NCI-H2107 treated with DMSO at 0.1 percent for 48 hours (cell line): ENCODE measurements at regions not wholly inside any gene's neighbourhood (a gene's known extent, or its start where the extent isn't known, plus 50 kb on each side); places are given as distances from the start of the nearest gene placed in this dataset.

Experiments used
- DNase-seq: peaks from one replicate; lab custom pipeline; 2025; ENCODE audit not compliant: unreplicated experiment; lab: John Stamatoyannopoulos, UW

GRCh38 chr1:14476170-14476955 lies 122.1 kb upstream of the KAZN start:
- DNase-seq: no peak

- DNase-seq: no peak
These were observed 120.4 kb upstream of the KAZN start for GRCh38 chr1:14478120-14478519.

- DNase-seq: no peak
These were observed 118.6 kb upstream of the KAZN start for GRCh38 chr1:14479865-14480264.

- no peak for DNase-seq
These were observed 115.6 kb upstream of the KAZN start for GRCh38 chr1:14482784-14483450.

- DNase-seq: no peak
These were observed 113.2 kb upstream of the KAZN start for GRCh38 chr1:14485285-14485684.

DNA sequence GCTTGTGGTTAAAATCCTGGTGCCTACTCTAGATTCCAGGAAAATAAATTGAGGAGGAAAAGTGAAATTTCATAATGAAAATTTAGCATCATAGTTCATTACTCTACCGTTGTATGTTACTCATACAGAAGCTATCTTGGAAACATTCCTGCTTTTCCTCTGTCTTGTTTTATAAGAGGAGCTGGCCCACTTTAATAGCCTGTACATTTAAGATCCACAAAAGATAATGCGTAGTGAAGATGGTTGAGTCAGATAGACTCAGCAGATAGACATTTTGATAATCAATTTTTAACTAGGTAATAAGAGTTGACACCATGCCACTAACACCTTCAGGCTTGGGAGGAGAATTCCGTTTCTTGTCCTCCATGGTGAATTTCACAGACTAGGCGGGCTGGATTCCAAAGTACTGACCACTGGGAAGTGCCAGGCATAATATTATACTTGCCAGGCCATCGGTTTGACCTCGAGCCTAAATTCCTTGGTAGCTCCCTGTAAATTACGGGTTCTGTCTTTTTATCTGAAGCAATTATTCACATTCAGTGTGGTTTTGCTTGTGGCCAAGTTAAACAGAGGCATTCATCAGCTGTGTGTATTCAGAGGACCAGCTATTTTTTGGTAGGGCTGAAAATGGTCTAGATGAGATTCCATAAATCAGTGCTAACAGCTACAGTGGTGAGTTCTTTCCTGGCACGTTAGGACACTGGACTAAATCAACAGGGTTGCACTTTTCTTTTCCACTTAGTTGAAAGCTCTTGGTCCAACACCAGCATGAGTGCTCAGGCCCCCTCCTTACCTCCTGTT lies 111.9 kb upstream of the KAZN start:
- no peak for DNase-seq

- no peak for DNase-seq
These were observed 110.8 kb upstream of the KAZN start for GRCh38 chr1:14487671-14488070.

GRCh38 chr1:14494911-14495310 lies 103.6 kb upstream of the KAZN start:
- DNase-seq: no peak

- DNase-seq: no peak
These were observed 103.1 kb upstream of the KAZN start for GRCh38 chr1:14495381-14495780.

GRCh38 chr1:14495996-14496395 lies 102.5 kb upstream of the KAZN start:
- DNase-seq: no peak

DNA sequence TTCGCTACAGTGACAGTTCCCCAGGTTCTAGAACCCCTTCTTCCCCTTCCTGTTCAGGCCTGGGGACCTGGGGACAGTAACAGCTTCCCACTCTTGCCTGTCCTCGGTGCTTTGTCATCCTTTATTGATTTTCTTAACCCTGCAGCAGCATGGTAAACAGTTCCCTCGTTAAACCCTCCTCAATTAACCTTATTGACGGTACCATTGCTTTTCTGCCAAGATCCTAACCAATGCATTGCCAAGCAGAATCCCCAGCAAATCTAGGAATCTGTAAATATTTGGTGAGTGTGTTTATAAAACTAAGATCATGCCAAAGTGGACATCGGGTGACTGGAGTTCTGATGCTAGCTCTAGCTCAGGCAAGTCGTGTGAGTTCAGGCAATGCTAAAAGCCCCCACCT lies 99.6 kb upstream of the KAZN start:
- no peak for DNase-seq

DNA sequence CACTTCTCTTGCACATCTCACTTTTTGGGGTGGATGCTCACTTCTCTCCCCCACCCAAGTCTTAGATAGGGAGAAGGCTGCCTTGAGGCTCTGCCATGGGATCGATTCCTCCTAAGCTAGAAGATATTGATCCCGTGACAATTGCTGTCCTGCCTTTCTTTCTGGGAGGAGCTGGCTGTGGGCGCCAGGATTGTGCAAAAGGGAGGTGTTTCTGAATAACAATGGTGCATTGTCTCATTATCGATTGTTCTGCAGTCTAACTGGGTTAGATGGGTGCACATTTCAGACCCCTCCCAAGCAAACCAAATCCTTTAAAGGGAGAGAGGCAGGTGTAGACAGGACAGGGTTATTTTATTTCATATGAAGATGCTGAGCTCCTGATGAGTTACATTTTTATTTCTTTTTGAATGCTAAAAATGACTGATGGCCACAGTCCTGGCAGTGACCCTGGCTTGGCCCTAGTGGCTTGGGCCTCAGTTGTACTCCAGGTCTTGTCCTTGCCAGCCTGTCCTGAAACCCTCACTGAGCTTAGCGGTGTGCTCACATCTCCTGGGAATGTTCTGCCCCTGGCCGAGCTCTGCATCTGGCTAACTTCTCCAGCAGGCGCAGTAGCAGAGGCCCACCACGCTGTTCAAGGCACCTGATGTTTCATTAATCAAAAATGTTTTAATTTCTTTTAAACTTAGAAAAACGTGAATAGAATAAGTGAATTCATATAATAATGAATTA lies 99.0 kb upstream of the KAZN start:
- no peak for DNase-seq

- DNase-seq: no peak
These were observed 98.4 kb upstream of the KAZN start for GRCh38 chr1:14500041-14500440.

DNA sequence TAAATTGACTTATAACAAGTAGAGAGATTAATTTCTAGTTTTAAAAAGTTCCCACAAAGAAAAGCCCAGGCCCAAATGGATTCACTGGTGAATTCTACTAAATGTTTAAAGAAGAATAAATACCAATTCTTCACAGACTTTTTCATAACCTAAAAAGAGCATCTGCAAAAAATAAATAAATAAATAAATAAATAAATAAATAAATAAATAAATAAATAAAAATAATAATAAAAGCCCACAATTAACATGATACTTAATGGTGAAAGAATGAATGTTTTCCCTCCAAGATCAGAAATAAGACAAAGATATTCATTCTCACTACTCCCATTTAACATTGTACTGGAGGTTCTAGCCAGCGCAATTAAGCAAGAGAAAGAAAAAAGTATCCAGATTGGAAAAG lies 97.6 kb upstream of the KAZN start:
- no peak for DNase-seq

DNA sequence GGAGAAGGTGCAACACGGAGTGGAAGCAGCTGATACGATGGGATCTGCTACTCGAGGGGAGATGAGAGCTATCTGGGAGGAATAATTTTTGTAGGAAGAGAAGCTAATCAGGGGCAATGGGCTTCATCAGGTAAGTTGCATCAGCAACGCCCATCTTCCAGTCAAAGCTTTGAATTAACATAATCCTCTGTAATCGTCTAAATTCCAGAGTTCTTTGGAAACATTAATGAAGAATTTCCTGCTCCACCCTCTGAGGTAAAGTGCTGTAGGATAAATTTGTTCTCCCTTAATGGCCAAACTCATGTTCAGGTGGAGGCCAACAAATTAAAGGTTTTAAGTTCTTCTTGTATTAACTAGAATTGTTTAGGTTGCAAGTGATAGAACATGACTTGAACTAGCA lies 94.0 kb upstream of the KAZN start:
- no peak for DNase-seq

DNA sequence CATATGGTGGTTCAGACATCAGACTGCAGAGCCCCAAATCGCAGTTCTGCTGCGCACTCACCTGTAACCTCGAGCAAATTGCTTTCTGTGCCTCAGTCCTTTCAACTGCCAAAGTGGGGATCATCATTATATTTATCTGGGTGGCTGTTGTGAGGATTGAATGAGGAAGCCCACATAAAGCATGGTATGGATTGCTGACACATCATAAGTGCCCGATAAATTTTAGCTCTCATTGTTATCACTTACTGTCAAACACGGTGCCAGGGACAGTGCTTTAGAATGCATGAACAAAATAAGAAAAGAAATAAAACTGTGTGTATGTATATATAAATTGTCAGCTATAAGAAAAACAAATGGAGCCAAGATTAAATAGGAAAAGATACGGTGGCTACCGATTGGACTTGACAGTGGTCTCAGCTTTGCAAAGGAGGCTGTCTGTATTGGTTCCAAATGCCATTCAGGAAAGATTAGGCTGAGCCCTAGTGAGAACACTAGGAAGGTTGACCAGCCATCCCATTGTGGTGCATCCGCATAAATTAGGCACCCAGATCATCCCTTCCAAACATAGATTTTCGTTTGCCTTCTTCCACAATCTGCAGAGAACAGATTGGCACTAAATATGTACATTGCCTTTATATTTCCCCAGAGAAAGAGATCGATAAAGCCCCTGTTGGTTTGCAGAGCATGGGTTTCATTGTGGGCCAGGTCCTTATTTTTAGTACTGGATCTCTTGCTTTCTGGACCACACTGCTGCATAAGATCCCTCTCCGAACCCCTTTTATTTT lies 91.8 kb upstream of the KAZN start:
- DNase-seq: no peak

DNA sequence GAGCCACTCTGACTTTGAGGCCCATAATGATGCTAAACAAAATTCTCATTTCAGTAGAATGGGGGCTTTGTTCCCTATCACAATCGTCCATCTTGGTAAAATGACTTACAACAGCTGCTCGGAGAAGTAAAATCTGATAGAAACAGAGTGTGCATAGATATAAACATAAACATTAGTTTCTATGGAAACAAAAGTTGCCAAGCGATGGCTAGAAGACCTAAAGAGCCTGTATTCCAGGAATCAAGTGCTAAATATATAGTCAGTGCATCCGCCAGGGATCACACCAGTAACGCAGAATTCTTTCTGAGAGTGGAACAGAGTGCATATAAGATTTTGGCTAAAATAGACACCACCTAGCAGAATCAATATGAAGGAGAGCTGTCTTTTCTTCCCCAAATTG lies 91.2 kb upstream of the KAZN start:
- no peak for DNase-seq

DNA sequence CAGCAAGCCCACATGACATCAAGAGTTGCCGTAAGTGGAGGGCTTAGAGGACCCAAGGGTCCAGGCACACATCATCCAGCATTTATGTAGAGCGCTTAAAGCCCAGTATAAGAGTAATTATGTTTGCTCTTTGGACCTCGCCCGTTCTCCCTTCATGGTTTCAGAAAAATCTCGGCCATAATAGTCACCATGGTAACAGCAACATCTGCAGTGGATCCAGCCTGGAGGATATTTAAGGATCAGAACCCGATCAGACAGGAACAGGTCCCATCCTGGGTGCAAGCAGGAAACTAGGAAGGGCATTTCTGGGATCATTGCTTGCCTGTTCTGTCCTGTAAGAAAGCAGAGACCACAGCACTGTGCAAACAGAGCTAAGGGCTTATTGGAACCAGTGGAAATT lies 89.9 kb upstream of the KAZN start:
- DNase-seq: no peak

- DNase-seq: no peak
These were observed 87.3 kb upstream of the KAZN start for GRCh38 chr1:14511166-14511680.
